ENCODE measurements at regions not wholly inside any gene's neighbourhood (a gene's known extent, or its start where the extent isn't known, plus 50 kb on each side); places are given as distances from the start of the nearest gene placed in this dataset.

GRCh38 chr13:83272652-83273240, 609.5 kb downstream of the SLITRK1 start:
- H3K4me3 ChIP-seq, result no peak overlapping the region
- DNase-seq (ENCODE audit: low spot score), result no peak
- H3K27ac ChIP-seq, result no peak overlapping the region
- no peak for TF ChIP-seq CTCF (IDR thresholded peaks at IDR 0.05)
- no peaks in the 10 kb centered on the region for H3K27me3 ChIP-seq
- H3K4me1 ChIP-seq, result no peaks in the 10 kb centered on the region
- no peaks in the 10 kb centered on the region for H3K36me3 ChIP-seq
- no peaks in the 10 kb centered on the region for H3K9me3 ChIP-seq

GRCh38 chr13:83272076-83272475, 610.2 kb downstream of the SLITRK1 start:
- no peak for DNase-seq (ENCODE audit: low spot score)
- no peak overlapping the region for H3K4me3 ChIP-seq
- H3K9me3 ChIP-seq, result no peaks in the 10 kb centered on the region
- no peak overlapping the region for H3K27ac ChIP-seq
- no peaks in the 10 kb centered on the region for H3K36me3 ChIP-seq
- no peaks in the 10 kb centered on the region for H3K27me3 ChIP-seq
- no peak for TF ChIP-seq CTCF (IDR thresholded peaks at IDR 0.05)
- H3K4me1 ChIP-seq, result no peaks in the 10 kb centered on the region

GRCh38 chr13:83265279-83265678, 617.0 kb downstream of the SLITRK1 start:
- H3K27me3 ChIP-seq, result no peaks in the 10 kb centered on the region
- H3K36me3 ChIP-seq, result no peaks in the 10 kb centered on the region
- no peak for TF ChIP-seq CTCF (IDR thresholded peaks at IDR 0.05)
- H3K4me3 ChIP-seq, result no peak overlapping the region
- no peaks in the 10 kb centered on the region for H3K9me3 ChIP-seq
- no peaks in the 10 kb centered on the region for H3K4me1 ChIP-seq
- H3K27ac ChIP-seq, result no peak overlapping the region
- no peak for DNase-seq (ENCODE audit: low spot score)

- Histone ChIP-seq H3K9me3 (no peaks in the 10 kb centered on the region), H3K36me3 (no peaks in the 10 kb centered on the region), H3K4me3 (no peak overlapping the region), H3K27ac (no peak overlapping the region), H3K27me3 (no peaks in the 10 kb centered on the region), H3K4me1 (no peaks in the 10 kb centered on the region)
- TF ChIP-seq CTCF (IDR thresholded peaks at IDR 0.05), result no peak
- DNase-seq (ENCODE audit: low spot score), result no peak
These were observed 633.5 kb downstream of the SLITRK1 start for GRCh38 chr13:83248751-83249150.

GRCh38 chr13:83232626-83233025, 649.6 kb downstream of the SLITRK1 start:
- no peaks in the 10 kb centered on the region for H3K27me3 ChIP-seq
- H3K27ac ChIP-seq, result no peak overlapping the region
- DNase-seq (ENCODE audit: low spot score), result no peak
- no peaks in the 10 kb centered on the region for H3K9me3 ChIP-seq
- no peak overlapping the region for H3K4me3 ChIP-seq
- H3K4me1 ChIP-seq, result no peaks in the 10 kb centered on the region
- H3K36me3 ChIP-seq, result no peaks in the 10 kb centered on the region
- TF ChIP-seq CTCF (IDR thresholded peaks at IDR 0.05), result no peak
